ENCODE measurements at regions not wholly inside any gene's neighbourhood (a gene's known extent, or its start where the extent isn't known, plus 50 kb on each side); places are given as distances from the start of the nearest gene placed in this dataset.
"Not testable (repeated sequence)": the region's sequence is repeated elsewhere in the genome, so short reads cannot be mapped to it uniquely, and the experiment has no call there.

DNA sequence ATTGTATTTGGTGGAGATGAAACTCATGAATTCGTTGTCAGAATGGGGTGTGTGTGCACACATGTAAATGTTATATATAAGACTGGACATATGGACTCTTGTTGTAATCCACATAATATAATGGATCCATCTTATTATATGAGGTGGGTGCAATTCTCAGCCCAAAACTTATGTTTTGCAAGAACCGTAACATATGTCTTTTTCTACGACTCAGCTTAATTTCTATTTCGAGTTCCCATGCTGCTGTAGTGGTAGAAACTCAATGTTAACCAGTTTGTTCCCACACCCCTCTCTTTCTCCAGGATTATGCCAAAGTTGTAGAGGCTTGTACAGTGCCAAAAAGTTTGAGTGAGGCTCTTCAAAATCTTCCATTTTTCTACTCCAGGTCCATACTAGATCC is 112.5 kb upstream of the SPOPL start:
- DNase-seq (ENCODE audit: low read depth) = no peak

DNA sequence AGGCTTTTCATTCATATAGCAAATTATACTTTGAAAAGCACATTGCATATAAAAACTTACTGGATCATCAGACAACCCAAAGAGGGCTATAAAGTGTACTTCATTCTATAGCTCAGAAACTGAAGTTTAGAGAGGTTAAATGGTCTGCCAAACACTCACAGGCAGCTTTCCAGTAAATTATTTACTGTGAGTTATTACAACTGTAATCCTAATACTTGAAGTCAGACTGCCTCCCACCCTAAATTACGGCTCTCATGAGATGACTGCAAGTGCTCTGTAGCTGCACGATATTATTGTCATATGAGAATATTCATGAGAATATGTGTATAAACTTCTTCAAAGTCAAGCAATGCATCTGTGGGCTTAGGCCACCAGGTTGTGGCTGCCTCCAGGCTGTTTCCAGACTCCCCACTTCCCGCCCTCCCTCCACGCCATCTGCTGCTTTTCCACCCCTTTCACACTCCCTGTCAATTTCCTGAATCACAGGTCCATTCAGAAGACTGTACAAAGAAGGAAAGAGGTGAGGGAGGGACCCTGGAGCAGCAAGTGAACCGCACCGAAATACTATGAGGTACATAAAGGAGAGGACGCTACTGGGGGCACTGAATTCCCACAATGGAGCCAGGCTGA is 111.1 kb upstream of the SPOPL start:
- no peak for DNase-seq (ENCODE audit: low read depth)

DNA sequence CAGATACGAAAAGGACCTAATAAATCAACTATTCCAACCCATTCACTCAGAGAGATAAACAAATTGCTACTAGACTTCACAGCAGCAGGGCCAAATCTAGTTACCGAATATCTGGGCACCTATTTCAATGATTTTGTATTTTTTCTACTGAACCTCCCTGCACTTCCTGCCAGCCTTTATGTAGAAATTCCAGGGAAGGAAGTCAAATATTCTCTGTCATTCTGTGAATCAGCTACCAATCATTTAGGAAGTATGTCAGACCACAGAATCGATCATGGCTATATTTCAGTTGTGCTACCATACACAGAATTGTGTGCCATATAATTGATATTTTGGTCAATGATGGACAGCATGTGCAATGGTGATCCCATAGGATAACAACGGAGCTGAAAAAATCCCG is 109.6 kb upstream of the SPOPL start:
- DNase-seq (ENCODE audit: low read depth) = no peak

DNA sequence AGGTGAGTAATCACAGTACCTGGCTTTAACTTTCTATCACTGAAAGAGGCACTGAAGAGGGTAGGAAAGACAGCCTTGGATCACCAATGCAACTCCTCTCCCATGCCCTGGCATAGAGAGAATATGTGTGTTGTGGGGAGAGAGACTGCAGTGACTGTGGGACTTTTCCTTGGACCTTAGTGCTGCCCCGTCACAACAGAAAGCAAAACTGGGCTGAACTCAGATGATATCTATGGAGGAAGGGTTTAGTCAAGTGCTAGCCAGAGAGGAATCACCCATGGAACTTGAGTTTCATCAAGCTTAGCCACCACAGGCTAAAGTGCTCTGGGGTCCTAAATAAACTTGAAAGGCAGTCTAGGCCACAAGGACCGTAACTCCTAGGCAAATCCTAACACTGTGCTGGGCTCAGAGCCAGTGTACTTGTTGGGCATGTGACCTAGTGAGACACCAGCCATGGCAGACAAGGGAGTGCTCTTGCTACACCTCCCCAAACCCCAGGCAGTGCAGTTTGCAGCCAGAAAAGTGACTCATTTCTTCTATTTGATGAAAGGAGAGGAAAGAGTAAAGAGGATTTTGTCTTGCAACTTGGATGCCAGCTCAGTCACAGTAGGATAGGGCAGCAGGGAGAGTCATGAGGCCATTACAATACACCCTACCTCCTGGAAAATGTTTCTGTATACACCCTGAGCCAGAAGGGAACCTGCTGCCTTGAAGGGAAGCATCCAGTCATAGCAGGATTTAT is 105.8 kb upstream of the SPOPL start:
- DNase-seq (ENCODE audit: low read depth) = peak; percentile 86

DNA sequence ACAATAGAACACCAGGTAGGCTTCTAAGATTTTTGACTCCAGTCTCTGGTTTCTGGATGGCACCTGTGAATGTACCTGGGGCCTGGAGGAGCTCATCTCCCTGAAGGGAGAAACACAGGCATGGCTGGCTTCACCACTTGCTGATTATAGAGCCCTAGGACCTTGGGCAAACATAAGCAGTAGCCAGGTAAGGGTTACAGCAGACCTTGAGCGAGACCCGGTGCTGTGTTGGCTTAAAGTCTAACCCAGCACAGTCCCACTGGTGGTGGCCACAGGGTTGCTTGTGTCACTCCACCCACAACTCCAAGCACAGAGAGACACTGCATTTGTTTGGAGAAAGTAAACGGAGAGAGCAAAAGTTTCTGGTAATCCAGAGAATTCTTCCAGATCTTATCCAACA is 104.7 kb upstream of the SPOPL start:
- no peak for DNase-seq (ENCODE audit: low read depth)

DNA sequence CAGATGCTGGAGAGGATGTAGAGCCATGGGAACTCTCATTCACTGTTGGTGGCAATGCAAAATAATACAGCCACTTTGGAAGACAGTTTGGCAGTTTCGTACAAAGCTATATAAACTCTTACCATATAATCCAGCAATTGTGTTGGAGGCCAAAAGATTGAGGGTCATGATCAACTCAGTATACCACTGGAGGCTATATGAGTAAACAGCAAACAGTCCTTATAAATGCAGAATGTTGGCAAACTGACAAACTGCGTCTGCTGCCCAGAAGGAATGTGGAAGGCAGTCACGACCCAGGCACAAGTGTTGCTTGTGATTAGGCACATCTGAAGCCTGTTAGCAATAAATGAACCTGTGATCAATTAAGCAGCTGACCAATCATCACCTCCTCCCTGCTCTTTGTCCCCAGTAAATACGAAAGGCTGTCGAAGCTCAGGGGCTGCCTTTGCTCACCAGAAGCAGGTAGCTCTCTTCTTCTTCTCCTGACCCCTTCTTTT is 98.1 kb upstream of the SPOPL start:
- no peak for DNase-seq (ENCODE audit: low read depth)

DNA sequence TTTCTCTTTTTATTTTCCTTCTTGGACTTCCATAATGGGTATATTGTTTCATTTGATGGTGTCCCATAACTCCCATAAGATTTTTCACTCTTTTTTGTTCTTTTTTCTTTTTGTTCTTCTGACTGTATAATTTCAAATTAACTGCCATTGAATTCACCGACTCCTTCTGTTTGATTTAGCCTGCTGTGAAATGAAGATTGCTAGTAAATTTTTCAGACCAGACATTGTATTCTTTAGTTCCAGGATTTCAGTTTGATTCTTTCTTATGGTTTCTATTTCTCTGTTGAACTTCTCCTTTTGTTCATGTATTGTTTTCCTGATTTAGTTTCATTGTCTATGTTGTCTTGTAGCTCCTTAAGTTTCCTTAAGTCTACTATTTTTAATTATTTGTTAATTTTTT is 87.6 kb upstream of the SPOPL start:
- DNase-seq (ENCODE audit: low read depth) = no peak

DNA sequence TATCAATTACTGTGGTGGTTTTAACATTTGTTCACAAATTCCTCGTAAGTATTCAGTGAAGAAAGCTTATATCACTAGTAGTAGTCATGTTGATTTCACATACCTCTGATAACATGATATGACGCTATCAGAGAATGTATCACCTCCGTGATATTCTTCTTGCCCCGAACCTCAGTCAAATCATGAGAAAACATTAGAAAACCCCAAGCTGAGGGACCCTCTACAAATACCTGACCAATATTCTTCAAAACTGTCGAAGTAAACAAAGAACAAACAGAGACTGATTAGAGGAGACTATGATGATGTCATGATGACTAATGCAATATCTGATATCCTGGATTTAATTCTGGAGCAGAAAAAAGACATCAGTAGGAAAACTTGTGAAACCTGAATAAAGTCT is 85.6 kb upstream of the SPOPL start:
- peak; percentile 6 for DNase-seq (ENCODE audit: low read depth)

DNA sequence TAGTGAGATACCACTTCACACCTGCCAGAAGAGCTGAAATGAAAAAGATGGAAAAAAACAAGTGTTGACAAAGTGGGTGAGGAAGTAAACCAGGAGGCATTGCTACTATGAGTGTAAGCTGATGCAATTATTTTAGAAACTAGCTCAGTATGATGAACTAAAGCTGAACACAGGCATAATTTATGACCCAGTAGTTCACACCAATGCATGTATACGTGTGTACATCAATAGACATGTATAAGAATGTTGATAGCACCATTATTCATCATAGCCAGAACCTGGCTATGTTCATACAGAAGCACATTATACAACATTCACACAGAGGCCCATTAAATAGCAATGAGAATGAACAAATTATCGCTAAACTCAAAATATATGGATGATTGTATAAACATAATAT is 83.1 kb upstream of the SPOPL start:
- no peak for DNase-seq (ENCODE audit: low read depth)

DNA sequence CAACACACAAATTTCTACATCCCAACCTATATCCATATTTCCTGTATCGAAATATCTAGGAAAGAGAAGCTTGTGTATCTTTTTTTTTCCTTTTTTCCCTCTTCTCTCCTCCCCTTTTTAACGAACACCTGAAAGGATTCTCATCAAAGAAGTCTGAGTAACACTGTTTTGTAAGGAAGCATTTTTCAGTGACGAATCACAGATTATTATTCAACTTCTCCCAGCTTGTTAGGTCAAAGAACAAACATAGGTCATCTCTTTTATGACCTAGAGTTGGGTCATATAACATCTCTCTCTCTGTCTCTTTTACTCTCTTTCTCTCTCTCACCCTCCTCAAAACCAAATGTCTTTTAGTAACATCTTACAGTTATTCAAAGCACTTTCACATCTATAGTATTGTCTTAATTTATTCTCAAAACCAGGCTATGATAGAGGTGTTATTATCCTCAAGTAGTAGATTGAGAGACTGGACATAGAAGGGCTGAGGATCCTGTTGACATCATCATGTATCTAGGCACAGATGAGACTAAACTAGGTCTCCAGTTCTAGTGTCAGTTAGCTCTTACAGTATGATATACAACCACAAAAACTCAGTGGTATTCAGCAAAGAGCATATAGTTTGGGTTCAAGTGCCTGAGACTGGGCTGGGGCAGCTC is 80.1 kb upstream of the SPOPL start:
- no peak for DNase-seq (ENCODE audit: low read depth)

DNA sequence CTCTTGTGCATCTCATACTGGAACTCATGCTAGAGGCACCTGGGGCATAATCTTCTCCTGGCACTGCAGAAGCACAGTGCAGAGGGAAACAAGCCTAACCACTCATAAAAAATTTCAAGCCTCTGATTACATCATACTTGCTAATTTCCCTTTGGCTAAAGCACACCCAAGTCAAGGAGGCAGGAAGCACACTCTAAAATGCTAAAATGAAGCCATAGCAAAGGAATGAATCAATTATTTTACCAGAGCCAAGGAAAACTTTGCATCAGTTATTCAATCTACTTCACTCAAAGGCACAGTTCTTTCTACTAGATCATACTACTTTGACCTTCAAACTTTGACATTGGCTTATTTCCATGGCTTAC is 79.6 kb upstream of the SPOPL start:
- peak; percentile 65 for DNase-seq (ENCODE audit: low read depth)

DNA sequence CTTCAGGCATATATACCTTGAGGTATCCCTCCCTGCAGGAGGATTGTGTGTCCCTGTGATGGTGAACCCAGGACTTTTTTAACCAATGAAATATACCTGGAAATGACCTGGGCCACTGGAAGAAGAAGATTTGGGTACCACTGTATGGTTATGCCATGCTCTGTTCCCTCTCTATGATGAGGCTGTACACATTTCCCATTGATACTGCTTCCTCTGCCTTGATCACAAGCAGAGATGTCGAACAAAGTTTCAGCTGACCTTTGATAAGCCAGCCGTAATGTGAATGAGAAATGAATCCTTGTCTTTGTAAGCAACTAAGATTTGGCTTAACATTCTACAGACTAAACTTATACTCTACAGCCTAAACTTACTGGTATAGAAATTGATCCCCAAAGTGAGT is 78.4 kb upstream of the SPOPL start:
- DNase-seq (ENCODE audit: low read depth) = no peak

DNA sequence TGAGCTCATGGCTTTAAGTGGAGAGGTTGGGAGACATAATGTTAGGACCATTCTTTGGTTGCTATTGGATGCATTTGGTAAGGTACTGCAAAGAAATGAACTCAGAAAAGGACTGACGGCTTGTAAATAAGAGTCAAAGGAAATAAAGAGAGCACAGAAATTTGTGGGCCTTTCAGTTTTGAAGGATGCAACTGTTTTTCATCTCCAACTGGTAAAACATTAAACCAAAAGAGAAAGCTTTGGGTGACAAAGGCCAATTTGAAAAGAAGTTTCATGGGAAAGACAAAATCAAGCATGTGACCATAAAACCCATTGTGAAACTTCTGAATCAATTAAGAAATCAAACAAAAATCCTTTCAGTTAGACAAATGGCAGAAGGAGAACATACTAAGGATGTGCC is 77.8 kb upstream of the SPOPL start:
- DNase-seq (ENCODE audit: low read depth) = no peak

DNA sequence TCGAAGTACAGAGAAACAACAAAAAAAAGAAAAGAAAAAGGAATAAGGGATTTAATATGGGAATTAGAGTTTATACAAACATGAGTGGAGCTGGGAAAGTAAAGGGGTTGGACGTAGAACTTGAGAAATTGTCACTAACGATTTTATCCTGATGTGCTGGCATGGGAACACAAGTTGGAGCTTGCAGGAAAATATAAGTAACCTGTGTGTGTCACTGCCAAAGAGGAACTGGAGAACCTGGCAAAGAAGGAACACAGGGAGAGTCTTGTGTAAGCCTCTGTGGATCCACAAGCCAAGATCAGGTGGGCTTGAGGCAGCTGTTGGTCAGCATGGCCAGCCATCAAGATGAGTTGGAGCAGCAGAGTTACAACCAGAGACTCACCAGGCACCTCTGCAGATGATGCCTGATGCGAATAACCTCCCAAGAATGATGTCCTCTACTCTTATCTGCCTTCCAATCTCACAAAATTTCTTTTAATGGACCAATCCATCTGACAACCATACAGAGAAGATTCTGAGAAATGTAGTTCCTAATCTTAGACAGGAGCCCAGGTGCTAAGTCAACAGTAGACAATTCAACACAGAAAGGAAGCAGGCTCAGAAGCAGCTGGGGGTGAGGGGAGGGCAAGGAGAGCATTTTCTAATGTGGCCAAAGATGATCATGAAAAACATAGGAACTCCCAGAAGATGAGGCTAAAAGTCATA is 77.0 kb upstream of the SPOPL start:
- DNase-seq (ENCODE audit: low read depth) = no peak

DNA sequence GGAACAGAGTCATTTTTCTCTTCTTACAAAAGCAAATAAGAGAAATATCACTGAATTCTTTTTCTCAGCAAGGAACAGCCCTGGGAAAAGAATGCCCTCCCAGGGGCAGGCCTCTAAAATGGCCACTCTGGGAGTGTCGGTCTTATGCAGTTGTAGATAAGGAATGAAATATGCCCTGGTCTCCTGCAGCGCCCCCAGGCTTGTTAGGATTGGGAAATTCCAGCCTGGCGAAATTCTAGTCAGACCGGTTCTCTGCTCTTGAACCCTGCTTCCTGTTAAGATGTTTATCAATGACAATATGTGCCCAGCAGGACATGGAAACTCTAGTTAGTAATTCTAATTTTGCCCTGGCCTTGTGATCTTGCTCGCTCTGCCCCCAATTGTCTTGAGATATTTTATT is 75.5 kb upstream of the SPOPL start:
- not testable (repeated sequence) for DNase-seq (ENCODE audit: low read depth)

DNA sequence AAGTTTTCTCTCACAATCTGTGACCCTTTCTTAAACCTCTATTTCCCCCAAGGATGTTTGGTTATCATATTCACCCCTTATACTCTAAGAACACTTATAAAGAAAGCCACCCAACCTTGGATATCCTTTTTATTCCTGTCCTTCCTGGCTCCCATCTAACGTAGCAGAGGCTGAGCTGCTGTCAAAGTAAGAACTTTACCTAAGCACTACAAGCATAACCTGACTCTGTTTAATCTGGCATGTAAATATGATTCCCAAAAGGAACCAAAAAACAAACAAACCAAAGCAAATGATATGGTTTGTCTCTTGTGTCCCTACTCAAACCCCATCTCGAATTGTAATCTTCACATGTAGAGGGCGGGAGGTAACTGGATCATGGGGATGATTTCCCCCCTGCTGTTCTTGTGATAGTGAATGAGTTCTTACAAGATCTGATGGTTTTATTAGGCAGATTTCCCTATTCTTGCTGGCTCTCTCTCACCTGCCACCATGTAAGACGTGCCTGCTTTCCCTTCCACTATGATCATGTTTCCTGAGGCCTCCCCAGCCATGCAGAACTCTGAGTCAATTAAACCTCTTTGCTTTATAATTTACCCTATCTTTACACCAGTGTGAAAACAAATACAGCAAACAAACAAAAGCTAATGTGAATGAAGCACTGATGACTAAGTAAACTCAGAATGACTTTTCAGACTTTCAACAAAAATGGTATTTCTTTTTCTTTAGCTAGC is 72.7 kb upstream of the SPOPL start:
- no peak for DNase-seq (ENCODE audit: low read depth)

DNA sequence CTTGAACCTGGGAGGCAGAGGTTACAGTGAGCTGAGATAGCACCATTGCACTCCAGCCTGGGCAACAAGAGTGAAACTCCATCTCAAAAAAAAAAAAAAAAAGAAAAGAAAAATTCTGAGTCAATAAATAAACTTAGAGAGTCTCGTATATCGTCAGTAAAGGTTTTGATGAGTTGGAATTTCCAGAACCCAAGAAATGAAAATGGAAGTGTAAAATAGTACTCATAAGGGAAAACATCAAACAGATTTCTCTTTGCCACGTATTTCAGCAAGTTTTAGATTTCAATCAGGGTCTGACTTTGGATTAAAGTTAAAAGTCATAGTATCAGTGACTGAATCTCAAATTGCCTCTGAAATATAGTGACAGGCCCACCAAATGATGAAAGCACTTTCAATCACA is 71.4 kb upstream of the SPOPL start:
- no peak for DNase-seq (ENCODE audit: low read depth)

DNA sequence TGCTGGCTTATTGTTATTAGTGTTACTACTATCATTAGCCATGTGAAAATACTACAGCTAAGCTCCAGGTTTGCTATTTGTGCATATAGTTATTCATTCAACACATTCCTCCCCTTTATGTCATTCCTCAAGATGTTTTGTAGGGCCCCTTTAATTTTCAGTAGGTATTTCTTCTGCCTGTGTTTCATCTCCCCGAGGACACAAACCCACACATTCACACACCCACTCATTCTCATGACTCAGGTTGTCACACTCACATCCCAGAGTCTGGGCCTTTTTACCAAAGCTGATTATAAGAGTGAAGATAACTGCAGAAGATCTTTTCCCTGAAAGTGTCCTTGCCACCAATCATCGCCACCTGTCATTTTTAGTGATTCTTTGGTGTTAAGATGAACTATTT is 68.6 kb upstream of the SPOPL start:
- DNase-seq (ENCODE audit: low read depth) = no peak

DNA sequence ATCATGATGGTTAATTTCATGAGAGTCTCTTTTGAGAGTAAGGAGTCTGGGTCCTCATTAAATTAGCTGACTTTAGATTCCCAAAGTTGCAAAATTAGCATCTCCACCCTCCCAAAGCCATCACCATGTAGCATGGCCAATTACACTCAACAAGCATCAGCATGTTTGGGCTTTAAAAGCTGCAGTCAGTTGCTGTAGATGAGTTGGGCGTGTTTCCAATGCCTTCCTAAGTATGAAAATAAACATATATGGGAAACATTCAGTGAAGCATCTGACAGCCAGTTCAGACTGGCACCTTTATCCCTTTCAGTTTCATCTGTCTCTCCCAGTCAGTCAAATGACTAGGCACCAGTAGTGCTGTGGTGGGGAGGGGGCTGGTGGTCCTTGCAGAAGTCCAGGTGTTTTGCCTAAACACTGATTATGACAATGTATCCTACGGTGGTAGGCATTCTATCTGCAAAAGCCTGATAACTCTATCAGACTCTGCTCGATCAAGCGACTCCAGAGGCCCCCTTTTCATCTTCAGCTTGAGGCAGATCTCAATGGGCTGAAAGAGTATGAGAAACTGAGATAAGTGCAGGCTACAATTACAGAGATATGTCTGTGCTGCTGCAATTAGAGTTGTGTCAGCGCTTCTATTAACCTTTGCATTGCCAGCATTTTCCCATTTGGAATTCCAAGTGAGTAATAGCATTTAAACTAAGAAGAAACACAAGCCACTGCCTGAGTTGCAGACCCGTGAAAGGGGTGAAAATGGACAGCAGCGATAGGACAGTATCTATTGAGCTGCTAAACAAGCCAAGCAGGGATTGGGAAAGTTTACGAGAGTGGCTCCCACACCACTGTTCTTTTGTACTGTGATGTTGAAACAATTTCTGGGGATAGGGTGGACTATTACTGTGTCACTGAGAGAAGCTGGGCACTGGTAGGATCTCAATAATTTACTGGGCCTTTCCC is 67.3 kb upstream of the SPOPL start:
- DNase-seq (ENCODE audit: low read depth) = peak; percentile 12

DNA sequence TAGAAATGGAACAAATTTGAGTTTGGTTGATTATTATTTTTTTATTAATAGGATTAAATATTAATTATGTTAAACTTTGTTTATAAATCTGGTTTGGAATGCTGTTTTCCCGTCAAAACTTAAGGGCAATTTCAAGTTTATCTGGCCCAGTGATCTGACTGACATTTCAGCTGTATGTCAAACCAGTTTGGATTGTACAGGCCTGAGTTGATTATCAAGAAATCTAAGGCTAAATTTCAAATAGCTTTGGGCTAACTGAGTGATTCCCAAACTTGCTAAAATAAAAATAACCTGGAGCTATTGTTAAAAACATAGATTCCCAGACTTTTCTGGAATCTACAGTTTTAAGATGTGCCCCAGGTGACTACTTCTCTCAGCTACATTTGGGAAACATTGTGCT is 65.9 kb upstream of the SPOPL start:
- no peak for DNase-seq (ENCODE audit: low read depth)

DNA sequence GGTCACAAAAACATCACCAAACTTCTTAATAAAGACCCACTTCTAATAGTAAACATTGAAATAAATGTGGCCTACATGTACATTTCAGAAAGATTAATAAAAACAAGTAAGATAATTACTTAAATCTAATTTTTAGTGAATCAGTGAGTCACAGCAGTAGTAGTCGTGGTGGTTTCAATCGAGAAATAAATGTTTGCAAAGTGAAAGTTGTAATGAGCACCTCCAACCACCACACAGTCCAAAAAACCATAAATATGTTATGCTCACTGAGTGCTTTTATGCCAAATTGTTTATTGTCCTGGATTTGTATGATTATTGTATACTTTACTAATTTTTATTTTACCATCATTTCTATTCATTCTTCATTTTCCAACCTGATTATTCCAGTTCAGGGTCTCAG is 61.8 kb upstream of the SPOPL start:
- no peak for DNase-seq (ENCODE audit: low read depth)
